Esophagus muscularis mucosa (tissue), 4 donors: ENCODE measurements at regions not wholly inside any gene's neighbourhood (a gene's known extent, or its start where the extent isn't known, plus 50 kb on each side); places are given as distances from the start of the nearest gene placed in this dataset.

ENCODE experiments used
- DNase-seq: peaks from one replicate; pipeline ENCODE4 v3.0.0-alpha.2; 2017; ENCODE audit errors: extremely low spot score
- H3K27ac ChIP-seq, 4 donors: fragments of 200-600 bp; sonication (generic); replicated peaks in 1 of 4; 1 replicate in 3 of 4; 2 replicates in 1 of 4; pipeline ENCODE4 v1.5.1; 2016 to 2019; ENCODE audit warnings: mild to moderate bottlenecking in 1 of 4
- H3K27me3 ChIP-seq, 4 donors: fragments of 200-600 bp; sonication (generic); one replicate each; pipeline versions ENCODE4 v1.5.1 to v1.6.0; 2016 to 2019
- H3K36me3 ChIP-seq, 4 donors: fragments of 200-600 bp; sonication (generic); one replicate each; pipeline ENCODE4 v1.5.1; 2016 to 2019
- H3K4me1 ChIP-seq, 4 donors: fragments of 200-600 bp; sonication (generic); one replicate each; pipeline ENCODE4 v1.5.1; 2016 to 2019
- H3K4me3 ChIP-seq, 4 donors: fragments of 200-600 bp; sonication (generic); 1 replicate in 2 of 4; 2 replicates in 2 of 4; pipeline ENCODE4 v1.5.1; 2016 to 2019; ENCODE audit warnings: mild to moderate bottlenecking in 4 of 4, moderate library complexity in 1 of 4
- H3K9me3 ChIP-seq, 4 donors: fragments of 200-600 bp; sonication (generic); 1 replicate in 3 of 4; 2 replicates in 1 of 4; pipeline ENCODE4 v1.5.1; 2016 to 2019
- EP300 ChIP-seq: sonication (generic); formaldehyde crosslinking; IDR thresholded peaks from one replicate; pipeline ENCODE4 v1.6.1; 2017; ENCODE audit warnings: antibody characterized with exemption
- POLR2A ChIP-seq: fragments of 450-650 bp; IDR thresholded peaks from one replicate; pipeline ENCODE4 v1.6.1; 2017; ENCODE audit warnings: antibody characterized with exemption, moderate library complexity, mild to moderate bottlenecking, low read depth
- POLR2AphosphoS5 ChIP-seq, 2 donors: sonication (generic); formaldehyde crosslinking; IDR thresholded peaks; one replicate each; pipeline ENCODE4 v1.6.1; 2017; ENCODE audit warnings: antibody characterized with exemption in 2 of 2
- WGBS: methylation state at CpG from one replicate; pipeline ENCODE4 v1.1.5; 2018; 5-methylcytosine and 5-hydroxymethylcytosine counted together
- intact Hi-C: fragments of 100-400 bp; cut with DNase I; formaldehyde crosslinking; loops from one replicate; pipeline ENCODE4 v1.15.1; 2023
- TF ChIP-seq, protein P1 (sequence below), 3 experiments: fragments of 200-600 bp in 2 of 3; fragments of 450-650 bp in 1 of 3; sonication (generic) in 2 of 3; IDR thresholded peaks; one replicate each; pipeline ENCODE4 v1.5.1; 2017 to 2019; ENCODE audit warnings: antibody characterized with exemption in 3 of 3, mild to moderate bottlenecking in 2 of 3, moderate library complexity in 1 of 3

DNA sequence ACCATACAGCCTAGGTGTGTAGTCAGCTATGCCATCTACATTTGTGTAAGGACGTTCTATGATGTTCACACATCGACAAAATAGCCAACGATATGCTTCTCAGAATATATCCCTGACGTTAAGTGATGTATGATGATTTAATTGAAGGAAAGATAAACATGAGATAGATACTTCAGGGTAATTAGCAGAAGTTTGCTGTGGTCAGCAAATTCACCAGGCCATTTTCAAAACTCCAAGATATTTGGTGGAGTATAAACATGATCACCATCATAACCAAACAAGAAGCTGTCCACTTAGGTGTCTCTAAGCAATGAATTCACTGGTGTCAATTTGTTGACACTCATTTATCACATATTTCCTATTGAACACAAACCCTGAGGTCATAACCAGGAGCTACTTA, 885.6 kb upstream of the NR2F2 start:
- H3K27ac ChIP-seq, result no peak overlapping the region
- 92% methylated on average over 4 of the region's 4 CpGs for WGBS
- TF ChIP-seq, protein P1, sequence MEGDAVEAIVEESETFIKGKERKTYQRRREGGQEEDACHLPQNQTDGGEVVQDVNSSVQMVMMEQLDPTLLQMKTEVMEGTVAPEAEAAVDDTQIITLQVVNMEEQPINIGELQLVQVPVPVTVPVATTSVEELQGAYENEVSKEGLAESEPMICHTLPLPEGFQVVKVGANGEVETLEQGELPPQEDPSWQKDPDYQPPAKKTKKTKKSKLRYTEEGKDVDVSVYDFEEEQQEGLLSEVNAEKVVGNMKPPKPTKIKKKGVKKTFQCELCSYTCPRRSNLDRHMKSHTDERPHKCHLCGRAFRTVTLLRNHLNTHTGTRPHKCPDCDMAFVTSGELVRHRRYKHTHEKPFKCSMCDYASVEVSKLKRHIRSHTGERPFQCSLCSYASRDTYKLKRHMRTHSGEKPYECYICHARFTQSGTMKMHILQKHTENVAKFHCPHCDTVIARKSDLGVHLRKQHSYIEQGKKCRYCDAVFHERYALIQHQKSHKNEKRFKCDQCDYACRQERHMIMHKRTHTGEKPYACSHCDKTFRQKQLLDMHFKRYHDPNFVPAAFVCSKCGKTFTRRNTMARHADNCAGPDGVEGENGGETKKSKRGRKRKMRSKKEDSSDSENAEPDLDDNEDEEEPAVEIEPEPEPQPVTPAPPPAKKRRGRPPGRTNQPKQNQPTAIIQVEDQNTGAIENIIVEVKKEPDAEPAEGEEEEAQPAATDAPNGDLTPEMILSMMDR (IDR thresholded peaks at IDR 0.05), result no peak
- no peak for DNase-seq
- H3K36me3 ChIP-seq, result no peaks in the 10 kb centered on the region
- H3K4me3 ChIP-seq, result no peak overlapping the region
- intact Hi-C loops, result no loop called here
- peaks cover 0 to 21% (median 7%) of the 10 kb centered on the region in 4 donors for H3K4me1 ChIP-seq
- no peaks in the 10 kb centered on the region for H3K27me3 ChIP-seq
- no peaks in the 10 kb centered on the region for H3K9me3 ChIP-seq

DNA sequence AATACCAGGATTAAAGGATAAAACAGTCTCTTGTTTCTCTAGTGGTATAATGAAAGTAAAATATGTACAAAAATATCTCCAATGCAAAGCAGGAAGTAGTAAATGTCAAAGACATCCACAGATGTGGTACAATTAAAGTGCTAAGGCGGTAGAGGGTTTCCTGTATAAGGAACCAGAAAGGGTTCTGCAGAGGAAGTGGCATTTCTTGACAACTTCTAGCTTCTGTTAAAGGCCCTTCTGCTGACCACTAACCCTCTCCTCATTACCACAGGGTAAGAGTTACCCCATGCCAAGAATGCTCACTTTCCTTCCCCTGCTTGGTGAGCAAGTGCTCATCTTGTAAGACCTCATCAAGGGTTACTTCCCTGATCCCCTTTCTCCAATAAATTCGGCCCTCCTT, 883.6 kb upstream of the NR2F2 start:
- DNase-seq, result no peak
- Histone ChIP-seq H3K27me3 (no peaks in the 10 kb centered on the region), H3K27ac (no peak overlapping the region), H3K4me1 (peaks cover 0 to 6% (median 4%) of the 10 kb centered on the region in 4 donors), H3K36me3 (no peaks in the 10 kb centered on the region), H3K4me3 (no peak overlapping the region), H3K9me3 (no peaks in the 10 kb centered on the region)
- intact Hi-C loops, result no loop called here
- TF ChIP-seq POLR2AphosphoS5 (IDR thresholded peaks at IDR 0.05) (no peak), POLR2A (no peak), EP300 (no peak)
- TF ChIP-seq, protein P1 (IDR thresholded peaks at IDR 0.05), result no peak
- 55% methylated on average over 2 of the region's 2 CpGs for whole genome bisulfite sequencing

DNA sequence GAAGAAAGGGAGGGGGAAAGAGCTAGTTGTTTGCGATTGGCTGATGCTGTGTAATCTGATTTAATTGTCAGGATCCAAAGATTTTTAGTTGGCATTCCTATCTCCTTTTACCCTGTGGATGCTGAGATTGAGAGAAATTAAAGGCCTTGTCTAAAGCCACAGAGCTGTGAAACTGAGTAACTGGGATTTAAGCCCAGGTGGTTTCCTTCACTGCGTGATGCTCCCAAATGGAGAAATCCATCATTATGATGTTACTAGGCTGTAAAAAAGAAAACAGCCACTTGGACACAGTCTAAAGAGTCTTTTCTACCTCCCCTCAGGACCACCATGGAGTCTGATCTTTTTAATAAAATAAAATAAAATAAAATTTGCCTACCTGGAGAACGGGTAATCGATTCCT, 883.0 kb upstream of the NR2F2 start:
- Histone ChIP-seq H3K36me3 (no peaks in the 10 kb centered on the region), H3K27me3 (no peaks in the 10 kb centered on the region), H3K4me1 (peaks cover 0 to 6% (median 1%) of the 10 kb centered on the region in 4 donors), H3K27ac (no peak overlapping the region), H3K9me3 (no peaks in the 10 kb centered on the region), H3K4me3 (no peak overlapping the region)
- intact Hi-C loops, result no loop called here
- 84% methylated on average over 4 of the region's 4 CpGs for WGBS
- DNase-seq, result no peak
- TF ChIP-seq POLR2AphosphoS5 (IDR thresholded peaks at IDR 0.05) (no peak), EP300 (no peak), POLR2A (no peak)
- TF ChIP-seq, protein P1 (IDR thresholded peaks at IDR 0.05), result no peak

DNA sequence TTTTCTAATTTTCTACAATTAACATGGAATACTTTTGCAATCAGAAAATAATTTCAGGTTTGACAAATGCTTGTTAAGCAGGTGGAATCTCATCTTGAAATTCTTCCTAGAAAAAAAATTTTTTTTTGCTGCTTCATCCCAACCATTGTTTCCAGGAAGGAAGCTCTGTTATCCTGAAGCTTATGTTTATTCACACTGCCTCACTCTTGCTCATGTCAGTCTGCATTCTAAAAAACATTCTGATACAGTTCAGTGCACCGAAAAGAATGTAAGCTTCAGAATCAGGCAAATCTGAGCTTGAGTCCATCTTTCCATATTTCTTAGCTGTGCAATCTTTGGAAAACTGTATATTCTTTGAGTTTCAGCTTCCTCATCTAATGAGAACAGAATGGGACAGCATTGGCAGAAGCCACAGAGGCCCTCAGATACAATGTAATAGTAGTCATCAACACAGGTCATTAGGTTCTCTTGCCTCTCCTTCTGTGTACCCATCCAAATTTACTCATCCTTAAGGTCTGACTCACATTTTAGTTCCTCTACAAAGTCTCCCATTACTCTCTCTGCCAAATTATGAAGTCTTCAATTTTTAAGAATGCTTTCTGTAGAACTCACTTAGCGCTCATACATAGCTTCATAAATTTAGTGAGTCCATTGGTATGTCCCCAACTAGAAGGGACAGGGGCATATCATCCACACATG, 881.8 kb upstream of the NR2F2 start:
- WGBS, result 76% methylated on average over 2 of the region's 2 CpGs
- Histone ChIP-seq H3K4me1 (peaks cover 0 to 6% (median 1%) of the 10 kb centered on the region in 4 donors), H3K36me3 (no peaks in the 10 kb centered on the region), H3K27ac (no peak overlapping the region), H3K9me3 (no peaks in the 10 kb centered on the region), H3K27me3 (no peaks in the 10 kb centered on the region), H3K4me3 (no peak overlapping the region)
- DNase-seq, result no peak
- intact Hi-C loops, result no loop called here
- no peak for TF ChIP-seq POLR2AphosphoS5 (IDR thresholded peaks at IDR 0.05)
- TF ChIP-seq, protein P1 (IDR thresholded peaks at IDR 0.05), result no peak
- TF ChIP-seq POLR2A, result no peak
- TF ChIP-seq EP300, result no peak

DNA sequence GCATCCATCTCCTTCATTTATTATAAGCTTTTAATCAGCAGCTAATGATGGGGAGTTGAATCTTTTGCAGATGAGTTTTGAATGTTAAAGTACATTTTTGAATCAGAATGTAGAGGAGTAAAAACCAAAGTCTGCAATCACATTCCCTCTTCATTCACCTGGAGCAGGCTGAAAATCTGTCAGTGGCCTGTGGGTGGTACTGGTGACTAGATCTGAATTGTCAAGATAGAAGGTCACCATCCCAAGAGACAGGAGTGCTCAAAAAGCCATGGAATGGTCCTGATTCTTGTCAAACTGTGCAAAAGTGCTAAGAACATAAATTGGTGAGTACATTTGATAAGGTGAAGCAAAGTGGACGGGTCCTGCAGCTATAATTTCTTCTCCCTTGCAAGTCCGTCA, 881.3 kb upstream of the NR2F2 start:
- intact Hi-C loops, result no loop called here
- no peak for DNase-seq
- 84% methylated on average over 2 of the region's 2 CpGs for WGBS
- Histone ChIP-seq H3K9me3 (no peaks in the 10 kb centered on the region), H3K4me1 (peaks cover 0 to 6% (median 1%) of the 10 kb centered on the region in 4 donors), H3K27ac (no peak overlapping the region), H3K36me3 (no peaks in the 10 kb centered on the region), H3K27me3 (no peaks in the 10 kb centered on the region), H3K4me3 (no peak overlapping the region)
- TF ChIP-seq, protein P1 (IDR thresholded peaks at IDR 0.05), result no peak
- no peak for TF ChIP-seq EP300
- no peak for TF ChIP-seq POLR2AphosphoS5 (IDR thresholded peaks at IDR 0.05)
- TF ChIP-seq POLR2A, result no peak
